ENCODE measurements at regions not wholly inside any gene's neighbourhood (a gene's known extent, or its start where the extent isn't known, plus 50 kb on each side); places are given as distances from the start of the nearest gene placed in this dataset.

GRCh38 chr18:57928466-57928865 is 115.6 kb upstream of the NEDD4L start:
- no peak for TF ChIP-seq CTCF (optimal IDR thresholded peaks at IDR 0.05 in 1 of 3, IDR thresholded peaks at IDR 0.05 in 1 of 3, conservative IDR thresholded peaks at IDR 0.05 in 1 of 3; ENCODE audit: extremely low read depth in 1 of 3, insufficient read depth in 2 of 3, low read length in 3 of 3)
- no peak for TF ChIP-seq EZH2 (IDR thresholded peaks at IDR 0.05; ENCODE audit: low read length)

Measured in keratinocyte (primary cell).